Fibroblast of lung (primary cell): ENCODE measurements at regions not wholly inside any gene's neighbourhood (a gene's known extent, or its start where the extent isn't known, plus 50 kb on each side); places are given as distances from the start of the nearest gene placed in this dataset.

Experiments used
- DNase-seq, 2 donors: peaks; one replicate each; pipeline versions ENCODE4 v3.0.0 to v3.0.0-alpha.2; 2010; ENCODE audit warnings: low read depth in 2 of 2
- H2AFZ ChIP-seq: 2 replicates; pipeline ENCODE4 v1.5.1; 2012; ENCODE audit warnings: low read length, control low read depth, inconsistent platforms
- H3K27ac ChIP-seq: 2 replicates; pipeline ENCODE4 v1.5.1; 2011; ENCODE audit warnings: low read length, control low read depth; ENCODE audit not compliant: insufficient read depth
- H3K27me3 ChIP-seq: 2 replicates; pipeline ENCODE4 v1.5.1; 2011; ENCODE audit warnings: mild to moderate bottlenecking, low read length; ENCODE audit not compliant: control insufficient read depth, insufficient read depth
- H3K36me3 ChIP-seq: 2 replicates; pipeline ENCODE4 v1.5.1; 2011; ENCODE audit warnings: low read length; ENCODE audit not compliant: control insufficient read depth, insufficient read depth
- H3K4me1 ChIP-seq: 2 replicates; pipeline ENCODE4 v1.5.1; 2011; ENCODE audit warnings: low read length; ENCODE audit not compliant: control insufficient read depth, insufficient read depth; ENCODE audit errors: extremely low read depth
- H3K4me2 ChIP-seq: 2 replicates; pipeline ENCODE4 v1.5.1; 2011; ENCODE audit warnings: low read length, control low read depth; ENCODE audit not compliant: insufficient read depth; ENCODE audit errors: extremely low read depth
- H3K4me3 ChIP-seq, 4 experiments: fragments of 200-600 bp in 1 of 4; sonication (generic) in 1 of 4; replicated peaks in 1 of 4; 2 replicates each; pipeline ENCODE4 v1.5.1; 2011 to 2016; ENCODE audit warnings: low read length in 4 of 4, low read depth in 3 of 4, mild to moderate bottlenecking in 3 of 4, control low read depth in 2 of 4, inconsistent platforms in 1 of 4, mixed read lengths in 1 of 4; ENCODE audit not compliant: insufficient read depth in 1 of 4; ENCODE audit errors: control extremely low read depth in 1 of 4
- H3K79me2 ChIP-seq: 2 replicates; pipeline ENCODE4 v1.5.1; 2012; ENCODE audit warnings: mild to moderate bottlenecking, low read length, inconsistent platforms; ENCODE audit not compliant: control insufficient read depth, insufficient read depth
- H3K9ac ChIP-seq: 2 replicates; pipeline ENCODE4 v1.5.1; 2011; ENCODE audit warnings: mild to moderate bottlenecking, low read length, control low read depth; ENCODE audit not compliant: insufficient read depth
- H3K9me3 ChIP-seq: 2 replicates; pipeline ENCODE4 v1.5.1; 2012; ENCODE audit warnings: low read depth, low read length; ENCODE audit not compliant: control insufficient read depth, insufficient read depth
- H4K20me1 ChIP-seq: 2 replicates; pipeline ENCODE4 v1.5.1; 2011; ENCODE audit warnings: low read length; ENCODE audit not compliant: control insufficient read depth, insufficient read depth; ENCODE audit errors: extremely low read depth
- EZH2 ChIP-seq: IDR thresholded peaks from 2 replicates; pipeline ENCODE4 v1.5.1; 2012; ENCODE audit warnings: low read length, control low read depth, mild to moderate bottlenecking; ENCODE audit errors: missing control alignments
- TF ChIP-seq, protein P1 (sequence below), 2 donors: IDR thresholded peaks in 1 of 2; conservative IDR thresholded peaks in 1 of 2; 1 replicate in 1 of 2; 2 replicates in 1 of 2; pipeline ENCODE4 v1.5.1; 2011 to 2012; ENCODE audit warnings: low read length in 2 of 2, control low read depth in 1 of 2, inconsistent platforms in 1 of 2, low read depth in 1 of 2, mild to moderate bottlenecking in 1 of 2

DNA sequence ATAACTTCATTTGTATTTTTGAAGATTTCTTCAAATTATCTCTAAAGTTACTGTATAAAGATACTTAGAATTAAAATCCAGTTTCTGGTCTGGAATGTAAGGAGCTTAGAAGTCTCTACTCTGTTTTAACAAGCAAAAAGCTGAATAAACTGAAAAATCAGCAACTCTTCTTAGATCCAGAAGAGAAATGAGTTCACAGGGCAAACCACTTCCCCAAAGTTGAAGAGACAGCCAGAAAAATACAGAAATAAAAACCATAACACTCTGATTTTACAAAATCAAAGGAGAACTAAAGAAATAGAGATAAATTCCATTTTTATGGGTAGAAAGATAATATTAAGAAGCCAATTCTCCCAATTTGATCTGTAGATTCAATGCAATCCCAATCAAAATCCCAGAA lies 1166.8 kb downstream of the ADGRL3 start:
- DNase-seq, result no peak
- H3K9ac ChIP-seq, result no peak overlapping the region
- H4K20me1 ChIP-seq, result no peaks in the 10 kb centered on the region
- no peaks in the 10 kb centered on the region for H3K4me1 ChIP-seq
- TF ChIP-seq EZH2, result no peak
- TF ChIP-seq, protein P1, sequence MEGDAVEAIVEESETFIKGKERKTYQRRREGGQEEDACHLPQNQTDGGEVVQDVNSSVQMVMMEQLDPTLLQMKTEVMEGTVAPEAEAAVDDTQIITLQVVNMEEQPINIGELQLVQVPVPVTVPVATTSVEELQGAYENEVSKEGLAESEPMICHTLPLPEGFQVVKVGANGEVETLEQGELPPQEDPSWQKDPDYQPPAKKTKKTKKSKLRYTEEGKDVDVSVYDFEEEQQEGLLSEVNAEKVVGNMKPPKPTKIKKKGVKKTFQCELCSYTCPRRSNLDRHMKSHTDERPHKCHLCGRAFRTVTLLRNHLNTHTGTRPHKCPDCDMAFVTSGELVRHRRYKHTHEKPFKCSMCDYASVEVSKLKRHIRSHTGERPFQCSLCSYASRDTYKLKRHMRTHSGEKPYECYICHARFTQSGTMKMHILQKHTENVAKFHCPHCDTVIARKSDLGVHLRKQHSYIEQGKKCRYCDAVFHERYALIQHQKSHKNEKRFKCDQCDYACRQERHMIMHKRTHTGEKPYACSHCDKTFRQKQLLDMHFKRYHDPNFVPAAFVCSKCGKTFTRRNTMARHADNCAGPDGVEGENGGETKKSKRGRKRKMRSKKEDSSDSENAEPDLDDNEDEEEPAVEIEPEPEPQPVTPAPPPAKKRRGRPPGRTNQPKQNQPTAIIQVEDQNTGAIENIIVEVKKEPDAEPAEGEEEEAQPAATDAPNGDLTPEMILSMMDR (conservative IDR thresholded peaks at IDR 0.05 in 1 of 2, IDR thresholded peaks at IDR 0.05 in 1 of 2; ENCODE audit: low read depth in 1 of 2, low read length in 2 of 2), result no peak
- no peak overlapping the region for H2AFZ ChIP-seq
- H3K4me2 ChIP-seq, result no peak overlapping the region
- H3K4me3 ChIP-seq, result no peak overlapping the region
- no peaks in the 10 kb centered on the region for H3K9me3 ChIP-seq
- no peaks in the 10 kb centered on the region for H3K79me2 ChIP-seq
- H3K36me3 ChIP-seq, result no peaks in the 10 kb centered on the region
- no peak overlapping the region for H3K27ac ChIP-seq
- no peaks in the 10 kb centered on the region for H3K27me3 ChIP-seq

DNA sequence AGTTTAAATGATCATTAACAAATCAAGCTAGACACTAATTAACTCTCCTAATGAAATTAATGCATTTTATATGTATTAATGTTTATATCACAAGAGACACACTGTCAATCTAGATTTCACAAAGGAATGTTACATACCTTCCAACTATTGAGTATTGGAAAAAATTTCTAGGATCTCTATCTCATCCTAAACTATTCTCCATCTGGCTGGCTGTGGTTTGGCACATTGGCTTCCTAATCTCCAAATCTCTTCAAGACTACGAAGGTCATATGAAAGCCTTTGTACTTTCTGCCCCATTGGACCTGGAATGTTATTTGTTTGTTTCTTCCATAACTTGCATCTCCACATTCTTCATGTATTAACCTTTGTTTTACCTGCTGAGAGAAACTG lies 1160.0 kb downstream of the ADGRL3 start:
- H3K4me1 ChIP-seq, result no peaks in the 10 kb centered on the region
- H3K4me3 ChIP-seq, result no peak overlapping the region
- TF ChIP-seq, protein P1 (conservative IDR thresholded peaks at IDR 0.05 in 1 of 2, IDR thresholded peaks at IDR 0.05 in 1 of 2; ENCODE audit: low read depth in 1 of 2, low read length in 2 of 2), result no peak
- H3K9me3 ChIP-seq, result no peaks in the 10 kb centered on the region
- H3K27ac ChIP-seq, result no peak overlapping the region
- H3K36me3 ChIP-seq, result no peaks in the 10 kb centered on the region
- no peaks in the 10 kb centered on the region for H4K20me1 ChIP-seq
- no peaks in the 10 kb centered on the region for H3K79me2 ChIP-seq
- no peak overlapping the region for H3K9ac ChIP-seq
- no peaks in the 10 kb centered on the region for H3K27me3 ChIP-seq
- no peak overlapping the region for H2AFZ ChIP-seq
- DNase-seq, result no peak
- no peak overlapping the region for H3K4me2 ChIP-seq

DNA sequence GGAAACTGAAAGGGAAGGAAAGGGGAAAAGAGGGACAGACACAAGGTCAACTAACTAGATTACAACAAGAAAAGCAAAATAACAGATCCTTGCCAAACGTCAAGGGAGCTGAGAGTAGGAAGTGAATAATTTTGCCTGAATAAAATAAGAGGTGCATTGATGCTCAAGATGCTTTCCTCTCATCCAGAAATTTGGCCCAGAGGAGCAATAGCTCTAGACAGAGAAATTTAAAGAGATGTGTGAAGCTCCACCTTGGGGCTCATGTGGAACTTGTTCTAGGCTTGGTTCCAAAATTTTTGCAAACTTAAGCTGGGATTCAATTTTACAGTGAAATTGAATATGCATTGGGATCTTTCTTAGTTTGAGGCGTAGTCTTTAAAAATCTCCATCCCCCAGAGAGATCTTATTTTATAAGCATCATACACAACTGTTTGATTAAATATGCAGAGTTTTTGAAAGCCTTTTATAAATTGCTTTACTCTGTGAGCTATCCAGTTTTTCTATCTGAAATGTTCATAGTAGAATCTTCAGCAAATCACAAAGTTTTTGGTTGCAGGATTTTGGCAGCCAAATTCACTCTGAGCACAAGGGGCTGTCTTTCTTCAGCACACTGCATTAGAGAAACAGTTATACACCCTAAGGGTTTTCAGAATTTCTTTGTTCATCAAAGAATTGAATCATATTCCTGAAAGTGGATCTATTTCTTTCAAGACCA lies 1159.5 kb downstream of the ADGRL3 start:
- no peaks in the 10 kb centered on the region for H4K20me1 ChIP-seq
- H3K4me2 ChIP-seq, result no peak overlapping the region
- no peak overlapping the region for H3K27ac ChIP-seq
- no peaks in the 10 kb centered on the region for H3K9me3 ChIP-seq
- no peak overlapping the region for H3K4me3 ChIP-seq
- H3K4me1 ChIP-seq, result no peaks in the 10 kb centered on the region
- no peaks in the 10 kb centered on the region for H3K27me3 ChIP-seq
- H2AFZ ChIP-seq, result no peak overlapping the region
- H3K36me3 ChIP-seq, result no peaks in the 10 kb centered on the region
- no peaks in the 10 kb centered on the region for H3K79me2 ChIP-seq
- no peak for TF ChIP-seq EZH2
- TF ChIP-seq, protein P1 (conservative IDR thresholded peaks at IDR 0.05 in 1 of 2, IDR thresholded peaks at IDR 0.05 in 1 of 2; ENCODE audit: low read depth in 1 of 2, low read length in 2 of 2), result no peak
- DNase-seq, result no peak
- H3K9ac ChIP-seq, result no peak overlapping the region
